Spleen (tissue), 11 donors: ENCODE measurements at regions not wholly inside any gene's neighbourhood (a gene's known extent, or its start where the extent isn't known, plus 50 kb on each side); places are given as distances from the start of the nearest gene placed in this dataset.

Experiments
- DNase-seq: peaks from one replicate; pipeline ENCODE4 v3.0.0-alpha.2; 2020
- H3K27ac ChIP-seq, 8 donors: fragments of 200-600 bp; sonication (generic) in 7 of 8; 1 replicate in 4 of 8; 2 replicates in 4 of 8; pipeline versions ENCODE4 v1.5.0 to v1.8.0; 2016 to 2021; ENCODE audit warnings: inconsistent platforms in 4 of 8, mild to moderate bottlenecking in 4 of 8, moderate library complexity in 1 of 8
- H3K27me3 ChIP-seq, 7 donors: fragments of 200-600 bp; sonication (generic) in 6 of 7; replicated peaks in 1 of 7; 1 replicate in 4 of 7; 2 replicates in 3 of 7; pipeline versions ENCODE4 v1.5.0 to v1.8.0; 2016 to 2021; ENCODE audit warnings: inconsistent platforms in 3 of 7, mild to moderate bottlenecking in 1 of 7
- H3K36me3 ChIP-seq, 6 donors: fragments of 200-600 bp; sonication (generic) in 5 of 6; 1 replicate in 4 of 6; 2 replicates in 2 of 6; pipeline versions ENCODE4 v1.5.0 to v1.8.0; 2016 to 2021; ENCODE audit warnings: inconsistent platforms in 2 of 6
- H3K4me1 ChIP-seq, 6 donors: fragments of 200-600 bp; sonication (generic) in 5 of 6; 1 replicate in 3 of 6; 2 replicates in 3 of 6; pipeline versions ENCODE4 v1.5.0 to v1.8.0; 2016 to 2021; ENCODE audit warnings: inconsistent platforms in 3 of 6
- H3K4me3 ChIP-seq, 8 donors: fragments of 200-600 bp; sonication (generic) in 7 of 8; 1 replicate in 4 of 8; 2 replicates in 4 of 8; pipeline versions ENCODE4 v1.5.0 to v1.8.0; 2016 to 2021; ENCODE audit warnings: inconsistent platforms in 4 of 8, mild to moderate bottlenecking in 4 of 8, moderate library complexity in 2 of 8
- H3K9me3 ChIP-seq, 8 donors: fragments of 200-600 bp; sonication (generic) in 7 of 8; 1 replicate in 4 of 8; 2 replicates in 4 of 8; pipeline versions ENCODE4 v1.5.0 to v1.8.0; 2016 to 2021; ENCODE audit warnings: inconsistent platforms in 4 of 8
- POLR2A ChIP-seq, 3 donors: fragments of 450-650 bp; IDR thresholded peaks; one replicate each; pipeline ENCODE4 v1.5.1; 2017; ENCODE audit warnings: antibody characterized with exemption in 3 of 3, mild to moderate bottlenecking in 1 of 3
- POLR2AphosphoS5 ChIP-seq, 3 donors: sonication (generic); formaldehyde crosslinking; IDR thresholded peaks; one replicate each; pipeline ENCODE4 v1.5.1; 2017; ENCODE audit warnings: antibody characterized with exemption in 3 of 3
- WGBS, 5 donors: extraction: QIAGEN DNeasy Blood & Tissue Kit in 3 of 5; methylation state at CpG; one replicate each; pipeline versions ENCODE4 v1.1.5 to v1.1.7; 2013 to 2018; 5-methylcytosine and 5-hydroxymethylcytosine counted together
- intact Hi-C: fragments of 100-400 bp; cut with DNase I; formaldehyde crosslinking; loops from one replicate; pipeline ENCODE4 v1.15.0; 2023; ENCODE audit warnings: low total_unique reads
- TF ChIP-seq, protein P1 (sequence below), 11 experiments: fragments of 200-600 bp in 7 of 11; fragments of 450-650 bp in 4 of 11; sonication (generic) in 4 of 11; IDR thresholded peaks in 8 of 11; conservative IDR thresholded peaks in 3 of 11; 1 replicate in 7 of 11; 2 replicates in 4 of 11; pipeline versions ENCODE4 v1.4.0 to v1.8.0; 2016 to 2021; ENCODE audit warnings: antibody characterized with exemption in 11 of 11, inconsistent platforms in 4 of 11, mild to moderate bottlenecking in 1 of 11
- donor health status: healthy with polysubstance abuse.
- donor health status: DM: no; HTN: no; CAD: no; lungs with moderate emphysema.
- donor health status: DM: no; HTN: no; CAD: no.
- donor health status: Bipolar disorder and iron deficiency.
- donor health status: healthy.
- donor health status: DM: no; HTN: no; CAD: no.
- donor health status: DM: yes; HTN: yes; CAD: no.

DNA sequence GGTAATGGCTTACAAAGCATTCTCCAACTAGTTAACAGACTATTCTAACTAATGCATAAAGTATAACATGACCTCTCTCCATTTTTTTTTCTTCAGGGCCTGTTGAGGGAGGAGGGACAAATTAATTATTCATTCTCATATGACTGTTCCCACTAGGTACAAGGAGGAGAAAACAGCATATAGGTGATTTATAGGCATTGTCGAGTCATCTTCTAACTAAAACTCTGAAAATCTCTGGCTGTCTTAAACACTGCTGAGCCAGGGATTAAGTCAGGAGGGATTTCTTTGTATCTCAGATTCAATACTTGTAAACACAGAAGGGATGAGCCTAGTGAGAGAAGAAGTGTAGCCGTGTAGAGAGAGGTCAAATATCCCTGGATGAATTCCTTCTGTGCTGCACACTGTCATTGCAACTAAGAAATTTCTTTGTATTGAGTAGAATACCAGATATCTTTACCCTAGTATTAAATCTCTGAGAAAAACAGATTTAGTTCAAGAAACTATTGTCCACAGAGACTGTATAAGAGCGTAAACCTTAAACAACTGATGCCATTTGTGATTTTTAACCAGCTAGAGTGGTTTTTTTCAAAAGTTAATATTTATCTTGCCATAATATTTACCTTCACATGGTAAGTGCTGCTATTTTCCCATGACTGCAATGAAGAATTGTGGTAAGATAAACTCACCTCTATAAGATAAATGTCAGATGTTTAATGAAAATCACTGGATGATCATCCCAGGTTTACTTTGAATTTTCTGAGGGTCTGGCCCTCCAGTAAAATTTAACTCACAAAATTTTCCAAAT is 465.3 kb downstream of the RWDD3 start:
- Histone ChIP-seq H3K36me3 (no peaks in the 10 kb centered on the region), H3K27ac (no peak overlapping the region), H3K4me3 (no peak overlapping the region), H3K4me1 (no peaks in the 10 kb centered on the region), H3K27me3 (no peaks in the 10 kb centered on the region), H3K9me3 (peaks cover 7 to 53% (median 47%) of the 10 kb centered on the region in 8 donors)
- intact Hi-C loops: no loop called here
- no peak for DNase-seq
- TF ChIP-seq POLR2A (IDR thresholded peaks at IDR 0.05) (no peak), POLR2AphosphoS5 (IDR thresholded peaks at IDR 0.05) (no peak)
- TF ChIP-seq, protein P1, sequence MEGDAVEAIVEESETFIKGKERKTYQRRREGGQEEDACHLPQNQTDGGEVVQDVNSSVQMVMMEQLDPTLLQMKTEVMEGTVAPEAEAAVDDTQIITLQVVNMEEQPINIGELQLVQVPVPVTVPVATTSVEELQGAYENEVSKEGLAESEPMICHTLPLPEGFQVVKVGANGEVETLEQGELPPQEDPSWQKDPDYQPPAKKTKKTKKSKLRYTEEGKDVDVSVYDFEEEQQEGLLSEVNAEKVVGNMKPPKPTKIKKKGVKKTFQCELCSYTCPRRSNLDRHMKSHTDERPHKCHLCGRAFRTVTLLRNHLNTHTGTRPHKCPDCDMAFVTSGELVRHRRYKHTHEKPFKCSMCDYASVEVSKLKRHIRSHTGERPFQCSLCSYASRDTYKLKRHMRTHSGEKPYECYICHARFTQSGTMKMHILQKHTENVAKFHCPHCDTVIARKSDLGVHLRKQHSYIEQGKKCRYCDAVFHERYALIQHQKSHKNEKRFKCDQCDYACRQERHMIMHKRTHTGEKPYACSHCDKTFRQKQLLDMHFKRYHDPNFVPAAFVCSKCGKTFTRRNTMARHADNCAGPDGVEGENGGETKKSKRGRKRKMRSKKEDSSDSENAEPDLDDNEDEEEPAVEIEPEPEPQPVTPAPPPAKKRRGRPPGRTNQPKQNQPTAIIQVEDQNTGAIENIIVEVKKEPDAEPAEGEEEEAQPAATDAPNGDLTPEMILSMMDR (IDR thresholded peaks at IDR 0.05 in 8 of 11, conservative IDR thresholded peaks at IDR 0.05 in 3 of 11): no peak
- WGBS, 5 donors: 54 to 82% (median 71%) methylated on average over 3 of the region's 3 CpGs

DNA sequence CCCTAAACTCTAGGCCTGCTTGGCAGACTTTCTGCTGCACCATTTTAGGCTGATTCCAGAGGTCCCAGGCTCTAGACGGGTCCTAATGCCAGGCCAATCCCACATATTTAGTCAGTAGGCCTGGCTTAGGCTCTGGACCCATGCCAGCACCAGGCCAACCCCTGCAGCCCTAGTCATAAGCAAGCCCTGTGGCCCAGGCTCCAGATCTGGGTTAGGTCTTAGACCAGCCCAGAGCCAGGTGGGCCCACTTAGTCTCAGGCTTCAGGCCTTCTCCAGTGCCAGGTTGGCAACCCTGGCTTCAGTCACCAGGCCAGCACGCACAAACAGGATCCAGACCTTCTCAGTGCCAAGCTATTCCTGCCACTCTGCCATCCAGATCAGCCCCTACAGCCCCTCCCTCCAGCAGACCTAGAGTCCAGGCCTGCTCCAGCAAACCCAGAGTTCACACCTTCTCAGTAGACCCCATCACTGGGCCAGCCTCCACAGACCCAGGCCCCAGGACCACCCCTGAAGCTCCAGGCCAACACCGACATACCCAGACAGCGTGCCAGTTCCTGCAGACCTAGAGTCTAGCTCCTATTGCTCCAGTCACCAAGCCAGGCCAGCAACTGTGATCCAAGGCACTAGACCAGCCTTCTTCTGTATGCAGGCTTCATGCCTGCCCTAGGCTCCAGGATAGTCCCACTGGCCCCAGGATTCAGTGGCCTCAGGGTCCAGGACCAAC is 467.6 kb downstream of the RWDD3 start:
- Histone ChIP-seq H3K9me3 (peaks cover 7 to 75% (median 64%) of the 10 kb centered on the region in 8 donors), H3K27ac (no peak overlapping the region), H3K36me3 (no peaks in the 10 kb centered on the region), H3K27me3 (no peaks in the 10 kb centered on the region), H3K4me1 (no peaks in the 10 kb centered on the region), H3K4me3 (no peak overlapping the region)
- intact Hi-C loops: no loop called here
- peak; percentile 59 for DNase-seq
- TF ChIP-seq, protein P1 (IDR thresholded peaks at IDR 0.05 in 8 of 11, conservative IDR thresholded peaks at IDR 0.05 in 3 of 11): no peak
- TF ChIP-seq POLR2AphosphoS5 (IDR thresholded peaks at IDR 0.05) (no peak), POLR2A (IDR thresholded peaks at IDR 0.05) (no peak)
- WGBS, 5 donors: 75 to 93% (median 87%) methylated on average over 1 to 4 of the region's 4 CpGs

DNA sequence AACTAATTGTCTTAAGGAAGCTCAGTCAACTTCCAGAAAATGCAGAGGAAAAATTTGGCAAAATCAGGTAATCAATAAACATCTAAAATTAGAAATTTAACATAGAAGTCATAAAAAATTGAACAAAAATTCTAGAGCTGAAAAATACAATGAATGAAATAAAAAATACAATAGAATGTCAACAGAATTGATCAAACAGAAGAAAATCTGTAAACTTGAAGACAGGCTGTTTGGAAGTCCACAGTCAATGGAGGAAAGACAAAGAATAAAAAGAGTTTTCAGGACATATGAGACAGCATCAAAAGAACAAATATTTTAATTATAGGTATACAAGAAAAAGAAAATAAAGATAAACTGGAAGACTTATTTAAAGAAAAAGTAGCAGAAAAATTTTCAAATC is 469.0 kb downstream of the RWDD3 start:
- intact Hi-C loops: no loop called here
- H3K27me3 ChIP-seq: no peaks in the 10 kb centered on the region
- TF ChIP-seq POLR2A (IDR thresholded peaks at IDR 0.05): no peak

DNA sequence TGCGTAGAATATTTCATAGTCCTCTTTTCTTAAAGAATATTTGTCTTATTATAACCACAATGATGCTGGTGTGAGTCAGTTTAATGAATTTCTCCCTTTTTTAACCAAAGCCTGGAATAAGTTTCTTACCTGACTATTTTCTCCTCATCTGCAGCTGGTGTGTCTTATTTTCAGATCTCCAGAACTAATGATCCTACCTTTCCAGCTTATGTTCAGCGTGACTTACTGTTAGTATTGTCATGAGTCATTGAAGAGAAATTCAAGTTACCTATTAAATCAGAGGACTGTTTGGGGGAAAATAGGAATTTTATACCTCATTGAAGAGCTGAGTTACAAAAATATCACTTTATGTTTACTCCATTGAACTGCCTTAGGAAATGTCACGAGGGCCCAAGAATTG is 482.1 kb downstream of the RWDD3 start:
- H3K4me3 ChIP-seq: no peak overlapping the region
- no peaks in the 10 kb centered on the region for H3K27me3 ChIP-seq
- no peaks in the 10 kb centered on the region for H3K36me3 ChIP-seq
- WGBS, 5 donors: 78 to 89% (median 86%) methylated on average over 3 of the region's 3 CpGs
- intact Hi-C loops: no loop called here
- H3K27ac ChIP-seq: no peak overlapping the region
- TF ChIP-seq POLR2AphosphoS5 (IDR thresholded peaks at IDR 0.05) (no peak), POLR2A (IDR thresholded peaks at IDR 0.05) (no peak)
- TF ChIP-seq, protein P1 (IDR thresholded peaks at IDR 0.05 in 8 of 11, conservative IDR thresholded peaks at IDR 0.05 in 3 of 11): no peak
- peaks cover 0 to 4% (median 0%) of the 10 kb centered on the region in 8 donors for H3K9me3 ChIP-seq
- no peaks in the 10 kb centered on the region for H3K4me1 ChIP-seq
- no peak for DNase-seq

More for the DNA sequence above, 469.0 kb downstream of the RWDD3 start:
- no peaks in the 10 kb centered on the region for H3K4me1 ChIP-seq
- H3K36me3 ChIP-seq: no peaks in the 10 kb centered on the region
- DNase-seq: no peak
- no peak overlapping the region for H3K27ac ChIP-seq
- H3K4me3 ChIP-seq: no peak overlapping the region
- peaks cover 7 to 89% (median 72%) of the 10 kb centered on the region in 8 donors for H3K9me3 ChIP-seq
